GM12892 (cell line): ENCODE measurements at regions not wholly inside any gene's neighbourhood (a gene's known extent, or its start where the extent isn't known, plus 50 kb on each side); places are given as distances from the start of the nearest gene placed in this dataset.

Experiments used
- POLR2A ChIP-seq: IDR thresholded peaks from 2 replicates; pipeline ENCODE4 v1.6.1; 2011; ENCODE audit warnings: low read depth, low read length, control low read depth
- TAF1 ChIP-seq: IDR thresholded peaks from 2 replicates; pipeline ENCODE4 v1.6.1; 2011; ENCODE audit warnings: low read depth, mild to moderate bottlenecking, control low read depth, low read length, borderline replicate concordance

- TF ChIP-seq POLR2A (no peak), TAF1 (no peak)
These were observed 209.2 kb downstream of the GLUD2 start for GRCh38 chrX:121256647-121257046.
